ENCODE measurements at regions not wholly inside any gene's neighbourhood (a gene's known extent, or its start where the extent isn't known, plus 50 kb on each side); places are given as distances from the start of the nearest gene placed in this dataset.

DNA sequence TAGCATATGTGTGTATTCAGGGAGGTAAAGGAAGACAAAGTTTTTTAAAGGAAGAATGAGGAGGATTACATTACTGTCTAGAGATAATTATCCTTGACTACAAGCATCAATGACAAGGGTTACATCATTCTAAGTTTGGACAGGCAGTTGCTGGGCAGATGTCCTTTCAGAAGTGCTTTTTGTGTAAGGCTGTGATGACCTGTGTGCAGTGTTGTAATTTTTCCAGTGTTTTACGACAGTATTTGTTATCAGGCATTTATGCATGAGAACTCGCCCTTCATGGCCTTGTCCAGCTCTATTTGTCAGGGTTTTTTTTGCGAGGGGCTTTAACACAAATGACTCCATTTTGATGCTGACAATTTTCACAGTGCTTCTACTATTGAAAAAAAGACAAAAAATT lies 658.3 kb upstream of the NXPH2 start:
- TF ChIP-seq, protein P1, sequence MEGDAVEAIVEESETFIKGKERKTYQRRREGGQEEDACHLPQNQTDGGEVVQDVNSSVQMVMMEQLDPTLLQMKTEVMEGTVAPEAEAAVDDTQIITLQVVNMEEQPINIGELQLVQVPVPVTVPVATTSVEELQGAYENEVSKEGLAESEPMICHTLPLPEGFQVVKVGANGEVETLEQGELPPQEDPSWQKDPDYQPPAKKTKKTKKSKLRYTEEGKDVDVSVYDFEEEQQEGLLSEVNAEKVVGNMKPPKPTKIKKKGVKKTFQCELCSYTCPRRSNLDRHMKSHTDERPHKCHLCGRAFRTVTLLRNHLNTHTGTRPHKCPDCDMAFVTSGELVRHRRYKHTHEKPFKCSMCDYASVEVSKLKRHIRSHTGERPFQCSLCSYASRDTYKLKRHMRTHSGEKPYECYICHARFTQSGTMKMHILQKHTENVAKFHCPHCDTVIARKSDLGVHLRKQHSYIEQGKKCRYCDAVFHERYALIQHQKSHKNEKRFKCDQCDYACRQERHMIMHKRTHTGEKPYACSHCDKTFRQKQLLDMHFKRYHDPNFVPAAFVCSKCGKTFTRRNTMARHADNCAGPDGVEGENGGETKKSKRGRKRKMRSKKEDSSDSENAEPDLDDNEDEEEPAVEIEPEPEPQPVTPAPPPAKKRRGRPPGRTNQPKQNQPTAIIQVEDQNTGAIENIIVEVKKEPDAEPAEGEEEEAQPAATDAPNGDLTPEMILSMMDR (IDR thresholded peaks at IDR 0.05) = no peak
- TF ChIP-seq POLR2AphosphoS5 (IDR thresholded peaks at IDR 0.05) (no peak), POLR2A (IDR thresholded peaks at IDR 0.05; ENCODE audit: low read depth) (no peak)

All from esophagus muscularis mucosa (tissue), 3 donors.